ENCODE measurements at regions not wholly inside any gene's neighbourhood (a gene's known extent, or its start where the extent isn't known, plus 50 kb on each side); places are given as distances from the start of the nearest gene placed in this dataset.

DNA sequence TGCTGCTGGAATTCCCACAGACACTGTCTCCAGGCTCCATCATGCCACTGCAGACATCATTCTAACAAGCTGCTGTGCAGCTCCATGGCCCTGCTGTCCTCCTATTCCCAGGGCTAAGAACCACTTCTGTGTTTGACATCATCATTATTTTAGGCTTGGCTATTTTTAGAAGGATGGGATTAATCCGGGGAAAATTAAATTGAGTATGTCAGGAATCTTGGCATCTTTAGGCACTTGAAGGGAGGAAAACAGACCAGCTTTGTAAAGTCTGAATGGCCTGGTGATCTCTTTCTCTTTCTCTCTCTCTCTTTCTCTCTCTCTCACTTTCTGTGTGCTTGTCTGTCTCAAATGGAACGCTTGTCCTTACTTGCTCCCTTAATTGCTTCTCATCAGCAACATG is 568.3 kb upstream of the FLRT2 start:
- no peaks in the 10 kb centered on the region for H3K27me3 ChIP-seq
- H3K9me3 ChIP-seq = no peaks in the 10 kb centered on the region
- no peak overlapping the region for H3K27ac ChIP-seq
- DNase-seq = no peak
- no peaks in the 10 kb centered on the region for H3K36me3 ChIP-seq
- H3K4me3 ChIP-seq = no peak overlapping the region
- intact Hi-C loops (cut with DNase I; ENCODE audit: low total_unique reads) = no loop called here
- in situ Hi-C loops (cut with MboI; ENCODE audit: low pct_ligation_motif_present in 1 of 4, low pct_unique_long_range_greater_than_20kb in 1 of 4, low sequenced_read_pairs in 3 of 4) = no loop called here
- TF ChIP-seq EP300 (IDR thresholded peaks at IDR 0.05; ENCODE audit: low read depth) = no peak
- no peak for TF ChIP-seq POLR2AphosphoS5 (IDR thresholded peaks at IDR 0.05)
- no peak for TF ChIP-seq CTCF (IDR thresholded peaks at IDR 0.05)
- no peak for TF ChIP-seq POLR2A (IDR thresholded peaks at IDR 0.05)
- 60 to 63% methylated on average over 1 to 2 of the region's 2 CpGs for WGBS, 2 donors (ENCODE audit: low coverage in 1 of 2)
- H3K4me1 ChIP-seq = peaks cover 0 to 2% (median 0%) of the 10 kb centered on the region in 4 donors

GRCh38 chr14:84963518-84963917 is 566.4 kb upstream of the FLRT2 start:
- no peak for DNase-seq
- 45 to 60% methylated on average over 5 of the region's 5 CpGs for WGBS, 2 donors (ENCODE audit: low coverage in 1 of 2)
- Histone ChIP-seq H3K36me3 (no peaks in the 10 kb centered on the region), H3K4me1 (peaks cover 0 to 2% (median 0%) of the 10 kb centered on the region in 4 donors), H3K27me3 (no peaks in the 10 kb centered on the region), H3K27ac (no peak overlapping the region), H3K9me3 (no peaks in the 10 kb centered on the region), H3K4me3 (no peak overlapping the region)
- in situ Hi-C loops (cut with MboI; ENCODE audit: low pct_ligation_motif_present in 1 of 4, low pct_unique_long_range_greater_than_20kb in 1 of 4, low sequenced_read_pairs in 3 of 4) = no loop called here
- intact Hi-C loops (cut with DNase I; ENCODE audit: low total_unique reads) = no loop called here
- no peak for TF ChIP-seq CTCF (IDR thresholded peaks at IDR 0.05)
- no peak for TF ChIP-seq POLR2A (IDR thresholded peaks at IDR 0.05)
- TF ChIP-seq EP300 (IDR thresholded peaks at IDR 0.05; ENCODE audit: low read depth) = no peak
- no peak for TF ChIP-seq POLR2AphosphoS5 (IDR thresholded peaks at IDR 0.05)

GRCh38 chr14:84965279-84965678 is 564.7 kb upstream of the FLRT2 start:
- H3K4me3 ChIP-seq = no peak overlapping the region
- 61 to 74% methylated on average over 4 of the region's 4 CpGs for WGBS, 2 donors (ENCODE audit: low coverage in 1 of 2)
- peaks cover 0 to 2% (median 0%) of the 10 kb centered on the region in 4 donors for H3K4me1 ChIP-seq
- H3K27ac ChIP-seq = no peak overlapping the region
- no peaks in the 10 kb centered on the region for H3K9me3 ChIP-seq
- intact Hi-C loops (cut with DNase I; ENCODE audit: low total_unique reads) = no loop called here
- no peaks in the 10 kb centered on the region for H3K36me3 ChIP-seq
- in situ Hi-C loops (cut with MboI; ENCODE audit: low pct_ligation_motif_present in 1 of 4, low pct_unique_long_range_greater_than_20kb in 1 of 4, low sequenced_read_pairs in 3 of 4) = no loop called here
- no peaks in the 10 kb centered on the region for H3K27me3 ChIP-seq
- DNase-seq = no peak
- no peak for TF ChIP-seq POLR2AphosphoS5 (IDR thresholded peaks at IDR 0.05)
- TF ChIP-seq POLR2A (IDR thresholded peaks at IDR 0.05) = no peak
- TF ChIP-seq CTCF (IDR thresholded peaks at IDR 0.05) = no peak
- TF ChIP-seq EP300 (IDR thresholded peaks at IDR 0.05; ENCODE audit: low read depth) = no peak

DNA sequence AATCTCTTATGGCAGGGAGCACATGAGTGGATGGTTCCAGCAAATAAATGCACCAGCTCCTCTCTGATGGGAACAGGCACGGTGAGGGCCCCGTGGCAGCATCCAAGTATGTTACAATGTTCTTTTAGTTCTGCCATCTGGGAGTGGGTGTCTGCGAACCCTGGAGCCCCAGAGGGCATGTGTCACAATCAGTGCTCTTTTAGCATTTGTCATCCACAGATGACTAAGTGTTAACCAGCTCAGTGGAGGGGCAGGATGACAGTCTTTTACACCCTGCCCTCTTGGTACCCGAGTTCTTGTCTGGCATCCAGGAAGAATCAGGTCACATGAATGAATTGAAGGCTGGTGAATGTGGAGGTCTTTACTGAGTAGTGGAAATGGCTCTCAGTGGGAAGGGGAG is 560.4 kb upstream of the FLRT2 start:
- in situ Hi-C loops (cut with MboI; ENCODE audit: low pct_ligation_motif_present in 1 of 4, low pct_unique_long_range_greater_than_20kb in 1 of 4, low sequenced_read_pairs in 3 of 4) (no loop called here), intact Hi-C loops (cut with DNase I; ENCODE audit: low total_unique reads) (no loop called here)
- Histone ChIP-seq H3K27ac (no peak overlapping the region), H3K4me3 (no peak overlapping the region), H3K4me1 (no peaks in the 10 kb centered on the region), H3K9me3 (no peaks in the 10 kb centered on the region), H3K27me3 (no peaks in the 10 kb centered on the region), H3K36me3 (no peaks in the 10 kb centered on the region)
- TF ChIP-seq POLR2AphosphoS5 (IDR thresholded peaks at IDR 0.05) (no peak), POLR2A (IDR thresholded peaks at IDR 0.05) (no peak), CTCF (IDR thresholded peaks at IDR 0.05) (no peak), EP300 (IDR thresholded peaks at IDR 0.05; ENCODE audit: low read depth) (no peak)
- WGBS, 2 donors (ENCODE audit: low coverage in 1 of 2) = 73 to 75% methylated on average over 2 to 4 of the region's 4 CpGs
- DNase-seq = no peak

Data from transverse colon (tissue), 4 donors.